ENCODE measurements at regions not wholly inside any gene's neighbourhood (a gene's known extent, or its start where the extent isn't known, plus 50 kb on each side); places are given as distances from the start of the nearest gene placed in this dataset.

- intact Hi-C loops (cut with micrococcal nuclease; ENCODE audit: unreplicated experiment) = no loop called here
- POLR2A ChIA-PET (ENCODE audit: low non-redundant PET) = no interaction called here
Measured at GRCh38 chr2:129751409-129751808, 228.1 kb upstream of the RAB6C start.

GRCh38 chr2:129752176-129752575, 227.3 kb upstream of the RAB6C start:
- Histone ChIP-seq H3K9me3 (ENCODE audit: low read depth, low read length, poor library complexity, severe bottlenecking) (no peaks in the 10 kb centered on the region), H3K4me3 (ENCODE audit: low read depth, low read length, poor library complexity, severe bottlenecking) (no peak overlapping the region), H3K27me3 (replicated peaks; ENCODE audit: insufficient read depth, low read depth, low read length, poor library complexity) (no peaks in the 10 kb centered on the region), H3K4me1 (ENCODE audit: insufficient read depth, low read length, poor library complexity, severe bottlenecking) (no peaks in the 10 kb centered on the region), H3K36me3 (ENCODE audit: insufficient read depth, low read length, poor library complexity, severe bottlenecking) (no peaks in the 10 kb centered on the region), H3K27ac (ENCODE audit: low read depth, low read length, poor library complexity, severe bottlenecking) (no peak overlapping the region)
- ChIA-PET POLR2A (ENCODE audit: low non-redundant PET) (no interaction called here), CTCF (no interaction called here)
- BruUV-seq (replicated peaks) = no TSS peak
- no peak for DNase-seq (ENCODE audit: low spot score)
- no peak for TF ChIP-seq EZH2 (IDR thresholded peaks at IDR 0.05; ENCODE audit: borderline replicate concordance, low read depth, low read length, poor library complexity, severe bottlenecking)
- no peak for TF ChIP-seq CTCF (conservative IDR thresholded peaks at IDR 0.05; ENCODE audit: low read depth, low read length)
- intact Hi-C loops (cut with micrococcal nuclease; ENCODE audit: unreplicated experiment) = no loop called here

More at GRCh38 chr2:129751409-129751808, 228.1 kb upstream of the RAB6C start:
- no peak overlapping the region for H3K4me3 ChIP-seq (ENCODE audit: low read depth, low read length, poor library complexity, severe bottlenecking)
- no peak for TF ChIP-seq CTCF (conservative IDR thresholded peaks at IDR 0.05; ENCODE audit: low read depth, low read length)
- TF ChIP-seq EZH2 (IDR thresholded peaks at IDR 0.05; ENCODE audit: borderline replicate concordance, low read depth, low read length, poor library complexity, severe bottlenecking) = no peak
- no peaks in the 10 kb centered on the region for H3K9me3 ChIP-seq (ENCODE audit: low read depth, low read length, poor library complexity, severe bottlenecking)
- no TSS peak for BruUV-seq (replicated peaks)
- no peak for DNase-seq (ENCODE audit: low spot score)
- no peak overlapping the region for H3K27ac ChIP-seq (ENCODE audit: low read depth, low read length, poor library complexity, severe bottlenecking)
- H3K4me1 ChIP-seq (ENCODE audit: insufficient read depth, low read length, poor library complexity, severe bottlenecking) = no peaks in the 10 kb centered on the region
- H3K36me3 ChIP-seq (ENCODE audit: insufficient read depth, low read length, poor library complexity, severe bottlenecking) = no peaks in the 10 kb centered on the region
- no peaks in the 10 kb centered on the region for H3K27me3 ChIP-seq (replicated peaks; ENCODE audit: insufficient read depth, low read depth, low read length, poor library complexity)
- CTCF ChIA-PET = no interaction called here

- Histone ChIP-seq H3K9me3 (ENCODE audit: low read depth, low read length, poor library complexity, severe bottlenecking) (no peaks in the 10 kb centered on the region), H3K27me3 (replicated peaks; ENCODE audit: insufficient read depth, low read depth, low read length, poor library complexity) (no peaks in the 10 kb centered on the region), H3K4me1 (ENCODE audit: insufficient read depth, low read length, poor library complexity, severe bottlenecking) (no peaks in the 10 kb centered on the region), H3K36me3 (ENCODE audit: insufficient read depth, low read length, poor library complexity, severe bottlenecking) (no peaks in the 10 kb centered on the region), H3K27ac (ENCODE audit: low read depth, low read length, poor library complexity, severe bottlenecking) (no peak overlapping the region), H3K4me3 (ENCODE audit: low read depth, low read length, poor library complexity, severe bottlenecking) (no peak overlapping the region)
- no peak for DNase-seq (ENCODE audit: low spot score)
- POLR2A ChIA-PET (ENCODE audit: low non-redundant PET) = no interaction called here
- intact Hi-C loops (cut with micrococcal nuclease; ENCODE audit: unreplicated experiment) = no loop called here
- TF ChIP-seq CTCF (conservative IDR thresholded peaks at IDR 0.05; ENCODE audit: low read depth, low read length) (no peak), EZH2 (IDR thresholded peaks at IDR 0.05; ENCODE audit: borderline replicate concordance, low read depth, low read length, poor library complexity, severe bottlenecking) (no peak)
- CTCF ChIA-PET = no interaction called here
- no TSS peak for BruUV-seq (replicated peaks)
Measured at GRCh38 chr2:129752686-129753085, 226.8 kb upstream of the RAB6C start.

All from A673 (cell line).